HCT116 (cell line): ENCODE measurements at regions not wholly inside any gene's neighbourhood (a gene's known extent, or its start where the extent isn't known, plus 50 kb on each side); places are given as distances from the start of the nearest gene placed in this dataset.

Experiments used
- CEBPB ChIP-seq: IDR thresholded peaks from 2 replicates; pipeline ENCODE4 v1.6.1; 2012; ENCODE audit warnings: low read depth
- EZH2 ChIP-seq: fragments of 200-600 bp; sonication (generic); IDR thresholded peaks from 2 replicates; pipeline ENCODE4 v1.6.1; 2017; ENCODE audit warnings: antibody characterized with exemption, mixed run types
- EZH2phosphoT487 ChIP-seq: fragments of 200-600 bp; IDR thresholded peaks from 2 replicates; pipeline ENCODE4 v1.6.1; 2018; ENCODE audit warnings: antibody characterized with exemption, borderline replicate concordance
- POLR2A ChIP-seq: IDR thresholded peaks from 2 replicates; pipeline ENCODE4 v1.7.0; 2011; ENCODE audit warnings: borderline replicate concordance; ENCODE audit not compliant: insufficient read depth, insufficient read length; ENCODE audit errors: extremely low read depth
- POLR2AphosphoS5 ChIP-seq: IDR thresholded peaks from 2 replicates; pipeline ENCODE4 v1.6.1; 2011; ENCODE audit warnings: mild to moderate bottlenecking, low read depth, low read length, moderate library complexity
- RAD21 ChIP-seq: IDR thresholded peaks from 2 replicates; pipeline ENCODE4 v1.6.1; 2012; ENCODE audit warnings: low read depth, mild to moderate bottlenecking
- SIN3A ChIP-seq: IDR thresholded peaks from 2 replicates; pipeline ENCODE4 v1.6.1; 2012; ENCODE audit warnings: low read depth
- SP1 ChIP-seq: IDR thresholded peaks from 2 replicates; pipeline ENCODE4 v1.6.1; 2012; ENCODE audit warnings: low read depth
- SRF ChIP-seq: IDR thresholded peaks from 2 replicates; pipeline ENCODE4 v1.6.1; 2012; ENCODE audit warnings: low read depth
- ZFX ChIP-seq: fragments of 450-650 bp; IDR thresholded peaks from 2 replicates; pipeline ENCODE4 v1.6.1; 2017
- TF ChIP-seq, protein P1 (sequence below), 3 experiments: fragments of 200-600 bp in 1 of 3; sonication (generic) in 1 of 3; IDR thresholded peaks in 2 of 3; conservative IDR thresholded peaks in 1 of 3; 2 replicates each; pipeline ENCODE4 v1.5.1; 2012 to 2017; ENCODE audit warnings: low read depth in 2 of 3, low read length in 2 of 3, antibody characterized with exemption in 1 of 3, borderline replicate concordance in 1 of 3, control low read depth in 1 of 3, mild to moderate bottlenecking in 1 of 3, mixed read lengths in 1 of 3, mixed run types in 1 of 3, moderate library complexity in 1 of 3; ENCODE audit not compliant: insufficient read depth in 1 of 3
- TF ChIP-seq, protein P2 (sequence below): IDR thresholded peaks from 2 replicates; pipeline ENCODE4 v1.6.1; 2012; ENCODE audit warnings: low read depth
- TF ChIP-seq, protein P3 (sequence below): IDR thresholded peaks from 2 replicates; pipeline ENCODE4 v1.6.1; 2011; ENCODE audit warnings: mild to moderate bottlenecking, low read length, moderate library complexity; ENCODE audit not compliant: insufficient replicate concordance; ENCODE audit errors: extremely low read depth
- TF ChIP-seq, protein P4 (sequence below): IDR thresholded peaks from 2 replicates; pipeline ENCODE4 v1.6.1; 2012

DNA sequence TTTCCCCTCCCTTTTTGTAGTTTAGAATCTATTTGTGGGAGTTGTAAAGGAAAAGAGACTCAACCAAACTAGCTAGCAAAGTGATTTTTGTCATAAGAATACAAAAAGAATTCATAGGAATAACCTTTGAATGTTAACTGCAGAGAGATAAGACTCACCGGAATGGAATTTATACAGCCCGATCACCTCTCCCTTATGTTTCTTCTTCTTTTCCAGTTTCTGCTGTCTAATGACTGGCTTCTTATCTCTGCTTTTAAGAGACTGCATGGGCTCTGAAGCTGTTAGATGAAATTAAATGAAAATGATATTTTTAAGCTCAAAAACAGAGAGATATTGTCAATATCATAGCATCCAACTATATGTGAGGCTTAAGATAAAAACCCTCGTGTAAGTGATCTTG, 1095.9 kb downstream of the REEP3 start:
- TF ChIP-seq, protein P1, sequence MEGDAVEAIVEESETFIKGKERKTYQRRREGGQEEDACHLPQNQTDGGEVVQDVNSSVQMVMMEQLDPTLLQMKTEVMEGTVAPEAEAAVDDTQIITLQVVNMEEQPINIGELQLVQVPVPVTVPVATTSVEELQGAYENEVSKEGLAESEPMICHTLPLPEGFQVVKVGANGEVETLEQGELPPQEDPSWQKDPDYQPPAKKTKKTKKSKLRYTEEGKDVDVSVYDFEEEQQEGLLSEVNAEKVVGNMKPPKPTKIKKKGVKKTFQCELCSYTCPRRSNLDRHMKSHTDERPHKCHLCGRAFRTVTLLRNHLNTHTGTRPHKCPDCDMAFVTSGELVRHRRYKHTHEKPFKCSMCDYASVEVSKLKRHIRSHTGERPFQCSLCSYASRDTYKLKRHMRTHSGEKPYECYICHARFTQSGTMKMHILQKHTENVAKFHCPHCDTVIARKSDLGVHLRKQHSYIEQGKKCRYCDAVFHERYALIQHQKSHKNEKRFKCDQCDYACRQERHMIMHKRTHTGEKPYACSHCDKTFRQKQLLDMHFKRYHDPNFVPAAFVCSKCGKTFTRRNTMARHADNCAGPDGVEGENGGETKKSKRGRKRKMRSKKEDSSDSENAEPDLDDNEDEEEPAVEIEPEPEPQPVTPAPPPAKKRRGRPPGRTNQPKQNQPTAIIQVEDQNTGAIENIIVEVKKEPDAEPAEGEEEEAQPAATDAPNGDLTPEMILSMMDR (IDR thresholded peaks at IDR 0.05 in 2 of 3, conservative IDR thresholded peaks at IDR 0.05 in 1 of 3; ENCODE audit: borderline replicate concordance in 1 of 3, insufficient read depth in 1 of 3, low read depth in 2 of 3, low read length in 2 of 3) = no peak
- TF ChIP-seq SP1 = no peak
- no peak for TF ChIP-seq SRF
- no peak for TF ChIP-seq ZFX
- TF ChIP-seq POLR2AphosphoS5 = no peak
- TF ChIP-seq, protein P2, sequence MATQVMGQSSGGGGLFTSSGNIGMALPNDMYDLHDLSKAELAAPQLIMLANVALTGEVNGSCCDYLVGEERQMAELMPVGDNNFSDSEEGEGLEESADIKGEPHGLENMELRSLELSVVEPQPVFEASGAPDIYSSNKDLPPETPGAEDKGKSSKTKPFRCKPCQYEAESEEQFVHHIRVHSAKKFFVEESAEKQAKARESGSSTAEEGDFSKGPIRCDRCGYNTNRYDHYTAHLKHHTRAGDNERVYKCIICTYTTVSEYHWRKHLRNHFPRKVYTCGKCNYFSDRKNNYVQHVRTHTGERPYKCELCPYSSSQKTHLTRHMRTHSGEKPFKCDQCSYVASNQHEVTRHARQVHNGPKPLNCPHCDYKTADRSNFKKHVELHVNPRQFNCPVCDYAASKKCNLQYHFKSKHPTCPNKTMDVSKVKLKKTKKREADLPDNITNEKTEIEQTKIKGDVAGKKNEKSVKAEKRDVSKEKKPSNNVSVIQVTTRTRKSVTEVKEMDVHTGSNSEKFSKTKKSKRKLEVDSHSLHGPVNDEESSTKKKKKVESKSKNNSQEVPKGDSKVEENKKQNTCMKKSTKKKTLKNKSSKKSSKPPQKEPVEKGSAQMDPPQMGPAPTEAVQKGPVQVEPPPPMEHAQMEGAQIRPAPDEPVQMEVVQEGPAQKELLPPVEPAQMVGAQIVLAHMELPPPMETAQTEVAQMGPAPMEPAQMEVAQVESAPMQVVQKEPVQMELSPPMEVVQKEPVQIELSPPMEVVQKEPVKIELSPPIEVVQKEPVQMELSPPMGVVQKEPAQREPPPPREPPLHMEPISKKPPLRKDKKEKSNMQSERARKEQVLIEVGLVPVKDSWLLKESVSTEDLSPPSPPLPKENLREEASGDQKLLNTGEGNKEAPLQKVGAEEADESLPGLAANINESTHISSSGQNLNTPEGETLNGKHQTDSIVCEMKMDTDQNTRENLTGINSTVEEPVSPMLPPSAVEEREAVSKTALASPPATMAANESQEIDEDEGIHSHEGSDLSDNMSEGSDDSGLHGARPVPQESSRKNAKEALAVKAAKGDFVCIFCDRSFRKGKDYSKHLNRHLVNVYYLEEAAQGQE = no peak
- TF ChIP-seq, protein P3, sequence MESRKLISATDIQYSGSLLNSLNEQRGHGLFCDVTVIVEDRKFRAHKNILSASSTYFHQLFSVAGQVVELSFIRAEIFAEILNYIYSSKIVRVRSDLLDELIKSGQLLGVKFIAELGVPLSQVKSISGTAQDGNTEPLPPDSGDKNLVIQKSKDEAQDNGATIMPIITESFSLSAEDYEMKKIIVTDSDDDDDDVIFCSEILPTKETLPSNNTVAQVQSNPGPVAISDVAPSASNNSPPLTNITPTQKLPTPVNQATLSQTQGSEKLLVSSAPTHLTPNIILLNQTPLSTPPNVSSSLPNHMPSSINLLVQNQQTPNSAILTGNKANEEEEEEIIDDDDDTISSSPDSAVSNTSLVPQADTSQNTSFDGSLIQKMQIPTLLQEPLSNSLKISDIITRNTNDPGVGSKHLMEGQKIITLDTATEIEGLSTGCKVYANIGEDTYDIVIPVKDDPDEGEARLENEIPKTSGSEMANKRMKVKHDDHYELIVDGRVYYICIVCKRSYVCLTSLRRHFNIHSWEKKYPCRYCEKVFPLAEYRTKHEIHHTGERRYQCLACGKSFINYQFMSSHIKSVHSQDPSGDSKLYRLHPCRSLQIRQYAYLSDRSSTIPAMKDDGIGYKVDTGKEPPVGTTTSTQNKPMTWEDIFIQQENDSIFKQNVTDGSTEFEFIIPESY = no peak
- no peak for TF ChIP-seq RAD21
- TF ChIP-seq POLR2A = no peak
- TF ChIP-seq EZH2 = no peak
- TF ChIP-seq, protein P4, sequence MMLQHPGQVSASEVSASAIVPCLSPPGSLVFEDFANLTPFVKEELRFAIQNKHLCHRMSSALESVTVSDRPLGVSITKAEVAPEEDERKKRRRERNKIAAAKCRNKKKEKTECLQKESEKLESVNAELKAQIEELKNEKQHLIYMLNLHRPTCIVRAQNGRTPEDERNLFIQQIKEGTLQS = no peak
- no peak for TF ChIP-seq SIN3A
- TF ChIP-seq EZH2phosphoT487 = no peak
- TF ChIP-seq CEBPB = no peak
